Cerebellar cortex (tissue), 1 donor: ENCODE measurements at regions not wholly inside any gene's neighbourhood (a gene's known extent, or its start where the extent isn't known, plus 50 kb on each side); places are given as distances from the start of the nearest gene placed in this dataset.

ENCODE experiments used
- DNase-seq: peaks from one replicate; pipeline ENCODE4 v3.0.0-alpha.2; 2015; ENCODE audit warnings: low spot score

DNA sequence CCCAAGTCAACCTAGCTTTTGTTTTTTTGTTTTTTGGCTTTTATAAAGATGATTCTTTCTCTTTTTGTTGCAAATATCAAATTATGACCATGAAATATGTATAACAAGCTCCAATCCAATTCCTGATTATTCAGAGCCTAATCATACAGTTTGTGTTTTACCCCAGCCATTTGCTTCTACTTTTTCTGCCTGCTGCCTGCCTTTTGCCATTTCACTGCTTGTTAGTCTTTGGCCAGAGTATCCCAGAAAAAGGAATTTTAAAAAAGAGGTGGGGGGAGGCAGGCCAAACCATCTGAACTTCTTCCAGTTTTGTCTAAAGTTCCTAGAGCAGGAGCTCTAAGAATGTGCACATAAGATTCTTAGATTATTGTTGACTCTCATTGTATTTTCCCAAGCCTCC lies 211.9 kb upstream of the VRK2 start:
- no peak for DNase-seq

DNA sequence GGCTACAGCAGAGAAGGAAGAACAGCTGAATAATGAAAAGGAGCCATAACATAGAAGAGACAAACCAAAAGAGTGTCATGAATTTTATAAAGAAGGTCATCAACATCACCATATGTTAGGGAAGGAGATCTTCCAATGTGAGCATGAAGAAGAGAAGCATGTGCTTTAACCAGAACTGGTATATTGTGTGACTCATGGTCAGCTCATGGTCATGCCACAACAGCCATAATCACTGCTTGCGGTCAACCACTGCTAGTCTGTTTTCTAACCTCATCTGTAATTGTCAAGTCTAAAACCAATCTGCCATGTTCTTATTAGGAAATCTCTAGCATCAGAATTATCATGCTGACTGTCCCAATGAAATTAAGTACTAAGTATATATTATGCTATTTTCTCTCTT lies 204.1 kb upstream of the VRK2 start:
- DNase-seq: no peak

DNA sequence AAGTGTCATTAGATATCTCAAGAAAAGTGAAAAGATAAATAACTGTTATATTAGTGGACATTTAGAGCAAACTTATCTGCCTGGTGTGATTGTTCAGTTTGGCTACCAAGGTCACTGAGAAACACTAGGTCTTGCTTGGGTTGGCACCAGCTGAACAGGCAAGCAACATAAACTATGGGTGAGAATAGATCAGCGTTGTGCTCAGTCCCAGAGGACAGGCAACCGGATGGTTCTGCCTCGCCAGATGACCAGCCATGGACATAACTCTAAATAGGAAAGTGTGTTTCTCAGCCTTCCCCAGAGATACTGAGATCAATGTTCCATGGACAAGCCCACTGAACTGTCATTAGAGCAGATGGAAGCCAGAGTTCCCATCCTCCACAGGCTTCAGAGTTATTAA lies 203.4 kb upstream of the VRK2 start:
- DNase-seq: no peak

DNA sequence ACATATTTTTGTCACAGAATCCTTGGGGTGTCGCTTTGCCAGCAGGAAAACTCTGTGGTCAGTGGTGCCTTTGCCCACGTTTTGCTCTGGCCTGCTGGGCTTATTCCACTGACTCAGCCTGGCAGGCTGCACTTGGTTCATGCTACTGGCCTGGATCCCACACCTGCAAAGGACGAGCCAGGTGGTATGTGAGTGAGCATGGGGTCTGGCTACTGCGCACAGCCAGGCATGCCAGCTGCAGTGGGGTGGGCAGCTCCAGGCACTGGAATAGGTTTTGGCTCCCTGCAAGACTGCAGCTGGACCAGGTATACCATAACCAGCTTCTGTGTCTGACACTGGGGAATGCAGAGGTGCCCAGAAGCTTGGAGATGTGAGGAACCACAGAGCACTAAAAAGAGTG lies 197.9 kb upstream of the VRK2 start:
- no peak for DNase-seq

DNA sequence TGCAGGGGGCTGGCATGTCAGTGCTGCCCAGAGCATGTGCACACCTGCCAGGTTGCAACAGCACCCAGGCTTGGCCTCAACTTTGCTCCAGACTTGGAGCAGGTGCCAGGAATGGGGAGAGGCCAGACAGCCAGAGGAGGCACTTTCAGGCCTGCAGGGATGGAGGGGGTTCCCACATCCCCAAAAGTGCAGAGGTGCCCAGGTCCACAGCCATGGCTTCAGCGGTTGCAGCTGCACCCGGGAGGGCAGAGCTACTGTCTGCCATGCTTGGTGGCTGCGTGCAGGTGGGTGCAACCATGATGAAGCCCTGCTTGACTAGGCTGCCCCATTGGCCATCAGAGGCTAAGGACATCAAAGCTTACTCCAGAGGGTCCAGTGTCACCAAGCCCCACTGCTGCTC lies 196.8 kb upstream of the VRK2 start:
- no peak for DNase-seq

DNA sequence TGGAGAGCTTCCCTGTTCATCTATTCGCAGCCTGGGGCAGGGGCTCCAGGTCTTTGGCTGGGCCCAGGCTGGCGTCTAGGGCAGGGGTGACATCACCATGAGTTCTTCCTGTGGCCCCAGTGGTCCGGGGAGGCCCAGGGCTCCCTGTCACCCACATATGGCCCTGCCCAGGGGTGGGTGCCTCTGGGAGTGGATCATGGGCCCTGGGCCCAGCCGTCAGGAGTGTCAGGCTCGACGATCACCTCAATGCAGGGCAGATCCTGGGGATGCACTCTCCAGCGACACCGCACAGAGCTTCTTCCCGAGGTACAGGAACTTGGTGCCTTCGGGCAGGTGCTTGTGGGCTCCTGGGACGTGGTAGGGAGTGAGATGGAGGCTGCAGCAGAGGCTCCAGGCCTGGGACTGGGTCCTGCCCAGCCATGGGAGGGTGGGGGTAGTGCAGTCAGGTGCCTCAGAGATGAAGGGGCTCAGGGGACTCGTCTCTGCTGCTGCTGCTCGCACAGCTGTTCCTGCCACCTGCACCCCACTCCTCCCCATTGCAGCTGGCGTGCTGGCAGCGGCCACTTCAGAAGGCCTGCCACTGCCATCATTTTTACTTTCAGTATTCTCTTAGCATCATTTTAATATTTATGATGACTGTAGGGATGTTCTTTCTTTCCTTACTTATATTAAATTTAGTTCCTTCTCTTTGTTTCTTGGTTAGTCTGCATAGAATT lies 196.0 kb upstream of the VRK2 start:
- no peak for DNase-seq

DNA sequence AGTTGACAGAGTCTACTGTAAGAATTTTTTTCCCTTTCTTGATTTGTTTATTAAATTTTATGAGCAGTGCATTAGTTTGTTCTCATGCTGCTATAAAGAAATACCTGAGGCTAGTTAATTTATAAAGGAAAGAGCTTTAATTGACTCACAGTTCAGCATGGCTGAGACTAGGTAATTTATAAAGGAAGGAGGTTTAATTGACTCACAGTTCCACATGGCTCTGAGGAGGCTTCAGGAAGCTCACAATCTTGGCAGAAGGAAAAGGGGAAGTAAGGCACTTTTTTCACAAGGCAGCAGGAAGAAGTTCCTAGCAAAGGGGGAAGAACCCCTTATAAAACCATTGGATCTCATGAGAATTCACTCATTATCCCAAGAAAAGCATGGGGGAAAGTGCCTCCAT lies 191.4 kb upstream of the VRK2 start:
- no peak for DNase-seq

DNA sequence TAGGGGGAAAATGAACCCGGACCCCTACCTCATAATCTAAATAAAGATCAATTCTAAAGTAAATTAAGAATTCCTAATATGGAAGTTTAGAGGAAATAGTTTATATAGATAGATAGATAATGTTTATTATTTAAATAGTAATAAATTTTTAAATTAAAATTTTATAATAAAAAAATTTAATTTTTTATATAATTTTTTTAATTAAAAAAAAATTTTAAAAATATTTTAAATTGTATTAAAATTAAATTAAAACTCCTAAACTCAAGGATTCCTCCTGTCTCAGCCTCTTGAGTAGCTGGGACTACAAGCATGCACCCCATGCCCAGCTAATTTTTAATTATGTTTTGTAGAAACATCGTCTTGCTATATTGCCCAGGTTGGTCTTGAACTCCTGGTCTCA lies 186.9 kb upstream of the VRK2 start:
- DNase-seq: no peak

DNA sequence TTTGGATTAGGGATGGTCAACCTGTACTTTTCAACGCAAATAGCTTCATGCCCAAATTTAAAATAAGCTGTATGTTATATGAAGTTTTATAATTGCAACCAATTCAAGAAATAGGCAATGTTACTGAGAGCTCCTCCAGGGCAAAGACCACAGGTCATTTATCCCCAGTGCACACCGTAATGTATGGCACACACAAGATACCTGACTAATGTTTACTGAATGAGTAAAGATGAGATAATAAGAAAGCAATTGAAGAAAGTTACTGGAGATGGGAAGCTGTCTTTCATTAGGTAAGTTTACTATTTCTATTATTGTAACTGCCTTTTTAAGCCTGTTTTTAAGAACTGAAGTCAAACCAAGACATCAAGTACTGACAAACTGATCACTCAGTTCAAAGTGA lies 184.5 kb upstream of the VRK2 start:
- no peak for DNase-seq

DNA sequence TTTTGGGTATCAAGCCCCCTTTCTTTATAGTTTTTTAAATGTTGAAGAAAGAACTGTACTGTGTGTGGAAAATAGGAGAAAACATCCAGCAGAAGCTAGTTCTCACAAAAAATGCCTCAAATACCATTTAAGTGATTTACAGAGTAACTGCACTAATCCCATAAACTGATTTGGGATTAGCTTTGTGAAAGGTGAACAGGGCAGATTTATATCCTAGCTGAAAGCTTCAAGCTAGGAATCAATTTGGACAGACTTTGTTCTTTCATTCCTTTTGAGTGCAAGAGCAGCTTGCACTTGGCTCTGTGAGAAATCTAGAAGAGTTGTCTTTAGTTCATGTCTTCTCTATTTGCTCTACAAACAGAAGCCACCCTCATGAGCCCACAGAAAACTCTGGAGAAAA lies 183.9 kb upstream of the VRK2 start:
- DNase-seq: no peak

DNA sequence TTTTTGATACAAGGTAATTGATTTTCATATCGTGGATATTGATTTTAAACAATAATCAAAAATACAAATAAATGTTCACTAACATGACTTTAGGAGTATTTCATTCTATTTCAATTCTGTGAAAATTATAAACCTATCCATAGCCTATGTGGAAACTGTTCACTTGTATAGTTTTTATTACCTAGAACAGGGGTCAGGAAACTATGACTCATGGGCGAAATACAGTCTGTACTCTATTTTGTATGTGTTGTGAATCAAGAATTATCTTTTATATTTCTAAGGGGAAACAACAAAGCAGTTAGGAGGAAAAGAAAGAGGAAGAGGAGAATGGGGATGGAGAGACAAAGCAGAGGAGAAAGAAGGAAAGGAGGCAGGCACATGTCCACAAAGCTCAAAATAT lies 181.7 kb upstream of the VRK2 start:
- no peak for DNase-seq

DNA sequence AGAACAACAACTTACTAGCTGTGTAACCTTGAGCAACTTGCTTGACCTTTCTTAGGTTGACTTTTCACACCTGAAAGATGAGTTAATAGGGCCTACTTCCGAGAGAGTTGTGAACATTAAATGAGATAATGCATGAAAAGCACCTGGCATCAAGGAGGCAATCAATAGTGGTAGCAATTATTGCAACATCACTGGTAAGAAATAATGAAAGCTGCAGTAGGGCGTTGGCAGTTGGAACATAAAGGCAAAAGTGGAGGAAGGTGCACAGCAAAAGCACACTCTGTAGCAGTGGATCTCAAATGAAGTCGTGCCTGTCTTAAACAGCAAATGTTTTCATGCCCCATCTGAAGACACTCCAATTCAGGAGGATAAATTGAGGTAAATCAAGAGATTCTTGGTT lies 178.9 kb upstream of the VRK2 start:
- no peak for DNase-seq

DNA sequence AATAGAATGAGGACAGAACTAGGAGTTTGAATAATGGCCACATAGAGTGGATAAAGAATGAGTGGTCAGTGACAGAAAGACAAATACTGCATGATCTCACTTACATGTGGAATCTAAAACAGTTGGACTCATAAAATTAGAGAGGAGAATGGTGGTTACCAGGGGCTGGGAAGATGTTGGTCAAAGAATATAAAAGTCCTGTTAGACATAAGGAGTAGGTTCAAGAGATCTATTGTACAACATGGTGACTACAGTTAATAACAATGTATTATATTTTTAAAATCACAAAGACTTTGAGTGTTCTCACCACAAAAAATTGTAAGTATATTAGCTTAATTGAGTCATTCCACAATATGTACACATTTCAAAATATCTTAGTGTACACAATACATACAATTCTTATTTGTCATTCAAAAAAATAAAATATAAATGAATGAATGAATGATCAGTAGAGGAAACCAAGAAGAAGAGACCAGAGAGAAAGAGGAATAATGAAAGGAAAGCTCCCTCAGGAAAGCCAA lies 177.9 kb upstream of the VRK2 start:
- DNase-seq: no peak

DNA sequence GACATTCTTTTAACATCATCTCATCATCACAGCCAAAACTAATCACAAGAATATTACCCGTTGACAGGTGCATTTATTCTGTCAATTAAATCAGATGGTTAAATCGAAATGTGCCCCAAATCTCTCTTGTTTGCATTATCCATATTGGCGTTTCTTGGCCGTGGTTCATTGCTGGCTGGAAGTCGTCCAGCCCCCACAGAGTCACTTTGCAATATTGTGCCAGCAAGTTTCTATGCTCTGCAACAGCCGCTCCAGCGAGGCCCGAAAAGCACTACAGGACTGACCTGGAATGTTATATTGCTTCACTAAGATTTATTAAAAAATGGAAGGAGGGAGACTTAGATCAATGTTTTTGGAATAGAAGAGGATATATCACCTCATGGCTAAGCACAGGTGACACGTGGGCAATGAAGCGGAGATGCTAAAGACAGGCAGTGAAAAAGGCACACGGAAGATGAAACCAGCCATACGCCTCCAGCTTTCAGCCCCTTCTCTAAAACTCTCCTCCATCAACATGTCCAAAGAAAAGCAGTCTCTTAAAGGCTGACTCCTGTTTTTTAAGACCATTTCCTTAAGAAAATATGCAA lies 176.8 kb upstream of the VRK2 start:
- DNase-seq: no peak

DNA sequence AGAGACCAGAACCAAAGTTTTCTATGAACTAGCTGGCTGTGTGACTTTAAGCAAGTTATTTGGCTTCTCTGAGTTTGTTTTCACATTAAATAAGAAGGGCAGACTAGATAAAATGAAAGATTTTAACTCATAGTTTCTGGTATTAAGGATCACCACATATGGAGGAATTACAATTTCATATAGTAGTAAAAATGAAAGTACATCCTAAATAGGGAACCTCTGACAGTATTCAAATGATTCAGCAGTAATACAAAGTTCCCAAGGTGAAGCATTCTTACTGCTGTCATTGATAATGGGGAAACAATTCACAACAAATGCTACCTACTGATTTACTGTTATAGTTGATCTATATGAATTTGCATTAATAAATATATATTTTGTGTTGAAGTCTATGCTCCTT lies 170.3 kb upstream of the VRK2 start:
- DNase-seq: no peak

DNA sequence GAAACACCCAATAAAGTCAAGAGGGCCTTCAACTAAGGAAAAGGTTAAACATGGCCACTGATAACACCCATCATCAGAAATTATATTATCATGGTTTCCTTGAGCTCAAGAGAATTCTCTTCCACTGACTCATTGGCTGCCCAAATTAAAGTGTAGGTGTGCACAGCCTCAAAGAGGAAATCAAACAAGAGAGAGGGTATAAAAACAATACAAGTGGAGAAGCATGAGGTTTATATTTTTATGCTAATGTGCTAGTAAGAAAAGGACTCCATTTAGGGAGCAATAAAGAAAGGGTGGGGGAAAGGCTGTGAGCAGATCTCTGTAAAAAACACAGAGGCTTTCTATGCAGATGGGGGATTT lies 168.8 kb upstream of the VRK2 start:
- no peak for DNase-seq

DNA sequence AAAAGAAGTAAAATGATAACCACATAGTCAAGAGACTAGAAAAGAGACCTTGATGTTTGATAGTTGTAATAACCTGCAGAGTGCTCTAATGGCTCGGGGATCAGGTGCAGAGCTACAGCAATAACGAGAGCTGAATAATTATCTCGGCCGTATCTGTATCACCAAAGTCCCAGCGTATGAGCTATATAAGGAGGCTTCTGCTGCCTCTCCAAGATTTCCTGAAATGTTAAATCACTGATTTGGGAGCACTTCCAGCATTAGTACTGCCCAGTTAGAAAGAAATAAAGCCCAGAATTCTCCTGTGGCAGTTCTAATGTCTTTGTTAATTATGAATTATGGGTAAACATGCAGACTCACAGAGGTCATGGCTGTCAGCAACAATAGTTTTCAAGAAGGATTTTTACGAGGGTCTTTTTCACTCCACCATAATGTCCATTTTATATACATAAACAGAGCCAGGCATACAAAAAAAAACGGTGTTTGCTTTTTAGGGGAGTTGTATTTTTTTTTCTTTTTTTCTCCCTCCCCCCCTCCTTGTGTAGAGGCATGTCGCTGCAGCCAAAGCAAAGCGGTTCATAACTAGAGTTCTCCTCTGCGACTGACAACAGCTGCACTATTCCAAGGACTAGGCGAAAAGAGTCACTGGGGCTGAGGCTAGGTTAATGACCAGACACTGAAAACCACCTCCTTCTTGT lies 168.3 kb upstream of the VRK2 start:
- no peak for DNase-seq

DNA sequence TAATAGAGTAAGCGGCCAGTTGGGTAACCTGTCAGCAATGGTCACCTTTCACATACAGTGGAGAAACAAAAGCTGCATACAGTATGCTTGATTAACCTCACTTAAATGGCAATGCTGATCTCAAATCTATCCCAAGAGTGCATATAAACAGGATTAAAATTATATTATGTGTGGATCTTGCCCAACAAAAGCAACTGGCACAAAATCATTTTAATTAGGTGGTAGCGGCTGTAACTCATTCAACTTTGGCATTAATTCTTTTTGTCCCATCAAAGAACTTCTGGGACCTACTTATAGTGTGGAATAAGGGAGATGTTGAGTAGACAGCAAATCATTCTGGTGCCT lies 167.8 kb upstream of the VRK2 start:
- DNase-seq: no peak

DNA sequence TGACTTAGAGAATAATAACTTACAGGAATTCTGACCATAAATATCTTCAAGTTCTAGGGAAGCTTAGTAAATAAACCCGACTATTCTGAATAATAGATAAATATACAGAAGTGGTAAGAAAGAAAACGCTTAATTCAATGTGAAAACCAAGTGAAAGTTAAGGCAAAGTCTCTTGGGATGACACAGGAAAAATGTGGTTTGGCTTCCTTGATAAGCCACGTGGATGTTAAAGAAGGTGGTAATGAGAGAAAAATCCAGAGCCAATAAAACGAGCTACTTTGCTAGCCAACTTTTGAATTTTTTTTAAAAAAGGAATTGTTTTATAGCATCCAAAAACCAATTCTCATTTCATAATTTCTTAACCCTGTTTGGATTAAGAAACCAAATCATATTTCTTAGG lies 166.2 kb upstream of the VRK2 start:
- DNase-seq: no peak

DNA sequence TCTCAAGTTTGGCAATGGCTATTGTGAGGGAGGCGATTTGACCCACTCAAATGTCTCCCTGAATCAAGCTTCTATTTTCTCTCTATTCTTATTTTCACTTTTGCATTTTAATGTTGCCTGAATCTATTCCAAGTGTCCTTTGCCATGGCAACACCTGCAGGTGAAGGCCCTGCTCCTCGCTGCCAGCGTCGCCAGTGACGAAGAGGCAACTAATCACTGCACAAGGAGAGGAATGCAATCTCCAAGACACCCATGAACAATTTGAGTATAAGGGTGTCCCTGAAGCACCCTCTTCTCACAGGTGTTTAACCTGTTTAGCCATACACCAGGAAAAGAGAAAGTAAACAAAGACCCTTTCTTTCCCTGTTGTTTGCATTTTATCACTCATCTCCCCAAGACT lies 165.6 kb upstream of the VRK2 start:
- no peak for DNase-seq

DNA sequence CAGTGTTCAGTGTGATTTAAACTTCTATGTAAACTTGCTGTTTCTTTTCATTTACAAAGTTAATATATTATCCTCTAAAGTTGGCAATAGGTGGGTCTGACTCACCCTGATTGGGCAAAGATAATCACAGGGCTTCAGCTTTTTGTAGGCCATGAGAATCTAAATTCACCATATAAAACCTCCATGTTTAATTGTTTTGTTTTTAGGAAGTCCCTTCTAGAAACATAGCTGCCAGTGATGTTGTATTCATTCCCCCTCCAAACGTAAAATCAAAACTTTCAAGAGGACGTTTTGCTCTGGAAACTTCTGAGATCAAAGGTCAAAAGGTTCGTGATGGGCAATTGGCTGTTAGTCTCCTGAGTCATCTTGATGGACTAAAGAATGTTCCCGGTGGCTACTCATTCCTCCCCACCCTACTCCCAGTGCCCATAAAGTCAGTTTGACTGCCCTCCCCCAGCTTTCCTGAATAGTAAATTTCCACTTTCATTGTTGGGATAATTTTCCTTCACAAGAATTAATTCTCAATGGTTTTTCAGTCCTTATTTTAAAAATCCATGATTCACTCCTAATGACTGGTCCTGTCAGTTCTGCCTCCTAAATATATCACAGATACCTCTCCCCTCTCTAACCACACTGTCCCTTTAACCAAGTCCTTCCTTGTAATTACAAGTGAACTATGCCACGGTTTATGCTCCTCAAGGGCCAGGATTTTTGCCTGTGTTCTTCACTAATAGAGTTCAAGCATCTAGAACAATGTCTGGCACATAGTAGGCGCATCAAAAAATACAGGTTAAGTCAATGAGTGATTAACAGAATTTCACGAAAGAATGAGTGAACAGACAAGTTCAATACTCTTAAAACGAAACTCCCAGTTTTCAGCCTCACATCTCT lies 164.4 kb upstream of the VRK2 start:
- DNase-seq: no peak

DNA sequence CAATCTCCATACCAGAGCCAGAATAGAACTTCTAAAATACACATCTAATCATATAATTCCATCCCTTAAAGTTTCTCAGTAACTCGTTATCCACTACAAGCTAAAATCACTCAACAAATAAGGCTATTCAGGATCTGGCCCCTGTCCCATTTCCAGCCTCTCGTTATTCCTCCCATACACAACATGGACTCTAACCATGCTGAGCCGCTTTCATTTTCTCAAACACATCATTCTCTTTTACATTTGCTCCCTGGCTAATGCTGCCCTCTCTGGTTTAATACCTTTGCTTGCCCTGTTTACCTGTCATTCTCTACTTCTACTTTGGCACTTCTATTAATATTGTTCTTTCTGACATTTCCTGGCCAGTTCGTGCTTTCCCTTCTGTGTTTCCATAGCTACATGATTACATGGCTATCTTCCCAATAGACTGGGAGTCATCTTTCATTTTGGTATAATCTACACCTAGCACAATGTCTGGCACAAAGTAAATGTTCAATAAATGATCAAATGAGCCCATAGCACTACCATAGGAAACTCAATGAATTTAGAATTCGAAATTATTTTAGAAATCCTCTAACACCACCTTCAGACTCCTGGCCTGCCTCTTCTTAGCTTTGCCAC lies 163.6 kb upstream of the VRK2 start:
- no peak for DNase-seq
